Activated naive CD4-positive, alpha-beta T cell treated with Interleukin-2 at 50 U/mL for 16 hours (primary cell): ENCODE measurements at regions not wholly inside any gene's neighbourhood (a gene's known extent, or its start where the extent isn't known, plus 50 kb on each side); places are given as distances from the start of the nearest gene placed in this dataset.

Experiments
- DNase-seq: peaks from one replicate; pipeline ENCODE4 v3.0.0-alpha.2; 2020

DNA sequence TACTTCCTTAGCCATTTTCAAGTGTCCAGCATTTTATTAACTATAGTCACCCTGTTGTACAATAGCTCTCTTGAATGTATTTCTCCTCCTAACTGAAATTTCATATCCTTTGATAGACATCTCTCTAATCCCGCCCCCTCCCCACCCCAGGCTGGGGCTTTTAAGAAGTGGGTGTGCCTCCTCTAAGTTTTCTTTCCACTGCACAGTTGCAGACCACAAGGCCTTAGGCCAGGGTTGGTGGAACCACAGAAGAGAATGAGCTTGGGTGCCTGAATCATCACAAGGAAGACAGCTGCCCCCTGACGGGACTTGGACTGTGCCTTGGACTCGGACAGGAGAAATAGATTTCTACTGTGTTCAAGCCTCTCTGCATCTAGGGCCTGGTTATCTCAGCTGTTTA is 193.4 kb downstream of the HAUS1 start:
- no peak for DNase-seq

DNA sequence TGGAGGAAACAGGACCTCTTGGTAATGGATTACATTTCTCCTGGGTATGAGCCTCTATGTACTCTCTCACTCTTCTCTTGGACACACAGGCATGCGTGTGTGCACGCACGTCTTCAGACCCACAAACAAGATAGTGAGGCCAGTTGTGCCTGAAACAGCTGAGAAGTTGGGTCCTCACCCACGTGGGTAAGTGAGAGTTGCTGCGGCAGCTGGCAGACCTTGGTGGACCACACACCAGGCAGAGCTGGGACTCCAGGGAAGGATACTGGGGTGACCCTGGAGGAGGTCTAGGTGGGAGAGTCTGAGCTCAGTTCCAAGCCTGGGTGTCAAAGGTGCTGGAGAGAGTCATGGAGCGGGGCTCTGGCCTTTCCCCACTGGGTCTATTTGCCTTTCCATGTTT is 194.3 kb downstream of the HAUS1 start:
- DNase-seq = no peak

GRCh38 chr18:46299465-46300008 is 195.4 kb downstream of the HAUS1 start:
- DNase-seq = no peak

GRCh38 chr18:46301081-46301480 is 196.9 kb downstream of the HAUS1 start:
- no peak for DNase-seq

- no peak for DNase-seq
Measured at GRCh38 chr18:46301571-46301970, 197.4 kb downstream of the HAUS1 start.

DNA sequence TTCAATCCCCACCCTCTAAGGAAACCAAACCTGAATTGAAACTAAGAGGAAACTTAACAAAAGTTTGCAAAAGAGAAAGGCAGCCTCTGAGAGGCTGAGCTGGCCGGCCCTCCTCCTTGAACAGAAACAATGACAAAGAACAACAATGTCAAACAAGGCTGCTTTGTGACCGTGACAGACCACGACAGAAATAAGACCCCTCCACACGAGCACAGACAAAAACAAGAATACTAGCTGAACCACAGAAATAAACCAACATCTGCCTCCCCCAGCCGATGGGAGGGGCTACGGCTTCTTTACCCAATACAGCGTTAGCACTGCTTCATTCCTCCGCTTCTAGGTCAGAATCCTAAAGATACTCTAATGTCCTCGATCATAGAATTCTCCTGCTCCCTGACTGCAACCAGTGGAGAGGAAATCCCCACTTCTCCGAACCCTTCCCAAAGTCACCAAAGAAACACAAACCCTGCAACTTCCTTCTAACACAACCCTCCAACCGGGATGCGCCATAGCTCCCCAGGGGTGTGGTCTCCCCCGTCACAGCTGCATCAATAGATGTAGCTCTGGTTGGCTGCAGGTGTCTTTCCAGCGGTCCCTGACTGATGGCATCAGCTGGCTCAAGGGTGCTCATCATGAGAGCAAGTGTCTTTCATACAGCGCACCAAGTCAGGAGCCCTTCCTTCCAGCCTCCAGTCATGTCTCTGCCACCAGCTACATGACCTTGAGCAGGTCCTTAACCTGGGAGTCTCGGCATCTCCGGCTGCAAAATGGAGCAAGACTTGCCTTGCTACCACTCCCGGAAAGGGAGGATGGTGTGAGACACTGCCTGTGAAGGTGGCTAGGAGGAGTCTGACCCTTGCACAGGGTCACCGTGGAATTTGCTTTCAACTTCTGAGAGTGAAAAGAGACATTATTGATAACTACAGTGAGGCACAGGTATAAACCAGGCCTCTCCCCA is 198.6 kb downstream of the HAUS1 start:
- no peak for DNase-seq

GRCh38 chr18:46310258-46310657 is 206.1 kb downstream of the HAUS1 start:
- no peak for DNase-seq

GRCh38 chr18:46310675-46311345 is 206.6 kb downstream of the HAUS1 start:
- no peak for DNase-seq

DNA sequence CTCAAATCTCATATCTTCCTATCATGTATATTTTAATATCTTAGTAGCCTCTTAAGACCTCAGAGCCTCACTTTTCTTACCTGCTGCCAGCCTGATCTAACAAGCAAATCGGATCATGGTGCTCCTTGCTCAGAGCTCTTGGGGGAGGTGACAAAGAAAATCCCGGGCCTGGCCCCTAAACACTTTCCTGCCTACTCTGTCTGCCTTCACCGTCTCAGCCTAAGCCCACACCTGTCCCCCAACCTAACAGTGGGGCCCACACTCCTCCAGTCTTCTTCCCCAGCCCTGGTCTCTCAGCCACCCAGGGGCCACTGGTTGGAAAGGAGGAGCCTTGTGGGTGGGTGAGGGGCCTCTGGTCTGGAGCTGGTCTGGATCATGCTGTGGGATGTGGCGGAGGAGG is 207.3 kb downstream of the HAUS1 start:
- no peak for DNase-seq

DNA sequence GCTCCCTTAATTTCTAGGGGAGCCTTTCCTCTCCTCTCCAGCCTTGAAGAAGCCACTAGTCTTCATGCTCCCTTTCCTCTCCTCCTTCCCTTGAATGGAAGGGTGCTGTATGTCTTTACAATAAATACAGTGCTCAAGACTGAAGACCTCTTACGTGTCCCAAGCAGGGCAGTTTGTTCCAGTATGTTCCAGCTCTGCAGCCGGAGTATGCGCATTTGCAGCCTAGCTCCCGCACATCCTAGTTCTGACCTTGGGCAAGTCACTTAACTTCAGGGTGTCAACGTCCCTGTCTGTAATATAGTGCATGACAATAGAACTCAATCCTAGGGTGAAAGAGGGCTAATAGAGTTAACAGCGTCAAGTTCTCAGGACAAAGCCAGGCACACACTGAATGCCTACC is 208.0 kb downstream of the HAUS1 start:
- no peak for DNase-seq

DNA sequence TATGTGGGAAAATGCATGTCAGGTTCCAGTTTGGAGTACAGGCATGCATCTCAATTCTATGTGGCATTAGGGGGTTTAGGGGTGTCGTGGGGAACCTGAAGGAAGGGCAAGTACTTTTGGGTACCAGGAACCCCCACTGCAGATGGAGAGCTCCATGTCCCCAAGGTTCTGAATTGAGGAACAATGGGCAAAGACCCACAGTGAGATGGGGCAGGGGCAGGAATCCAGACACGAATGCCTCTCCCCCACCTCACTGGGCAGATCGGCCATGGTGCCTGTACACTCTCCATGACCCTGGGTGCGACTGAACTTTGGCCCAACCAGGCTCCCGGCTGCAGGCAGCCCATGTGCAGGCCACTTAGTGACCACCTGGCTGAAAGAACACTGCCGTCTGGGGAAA is 209.3 kb downstream of the HAUS1 start:
- no peak for DNase-seq

GRCh38 chr18:46314011-46314410 is 209.8 kb downstream of the HAUS1 start:
- DNase-seq = no peak

GRCh38 chr18:46315161-46315560 is 211.0 kb downstream of the HAUS1 start:
- no peak for DNase-seq

GRCh38 chr18:46318356-46318755 is 214.2 kb downstream of the HAUS1 start:
- DNase-seq = no peak

DNA sequence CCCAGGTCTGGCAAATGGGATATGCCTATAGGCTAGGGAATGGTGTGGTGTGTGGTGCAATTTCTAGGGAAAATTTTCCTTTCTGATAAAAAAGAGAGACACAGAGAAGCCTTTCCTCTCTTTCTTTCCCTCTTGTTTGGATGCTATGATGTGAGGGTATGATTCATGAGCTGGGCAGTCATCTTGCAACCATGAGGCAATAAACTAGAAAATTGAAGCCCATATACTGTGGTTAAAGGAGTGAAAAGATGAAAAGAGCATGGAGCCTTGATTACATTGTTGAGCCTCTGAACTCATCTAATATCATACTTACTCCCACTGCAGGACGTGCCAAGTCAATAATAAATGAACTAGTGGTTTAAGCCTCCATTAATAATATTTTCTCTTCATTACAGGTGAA is 215.6 kb downstream of the HAUS1 start:
- DNase-seq = no peak

DNA sequence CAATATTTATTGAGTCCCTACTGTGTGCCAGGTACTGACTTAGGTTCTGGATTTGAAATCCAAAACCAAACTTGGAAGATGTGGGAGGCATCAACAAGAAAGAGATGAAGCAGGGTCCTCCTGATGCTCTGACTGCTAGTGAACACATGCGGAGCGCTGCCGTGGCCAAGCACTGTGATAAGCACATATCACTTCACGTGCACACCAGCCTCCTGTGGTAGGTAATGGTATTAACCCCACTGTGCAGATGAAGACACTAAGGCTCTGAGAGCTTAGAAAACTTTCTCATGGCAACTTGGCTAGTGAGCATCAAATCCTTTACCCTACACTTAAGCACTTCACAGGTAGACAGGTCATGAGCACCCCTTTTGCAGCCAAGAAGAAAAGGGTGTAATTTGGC is 216.1 kb downstream of the HAUS1 start:
- DNase-seq = no peak

GRCh38 chr18:46320928-46321711 is 216.9 kb downstream of the HAUS1 start:
- DNase-seq = no peak

- no peak for DNase-seq
Measured at GRCh38 chr18:46321955-46322354, 217.8 kb downstream of the HAUS1 start.

- no peak for DNase-seq
Measured at GRCh38 chr18:46322411-46322891, 218.3 kb downstream of the HAUS1 start.

GRCh38 chr18:46322941-46323340 is 218.8 kb downstream of the HAUS1 start:
- DNase-seq = no peak

DNA sequence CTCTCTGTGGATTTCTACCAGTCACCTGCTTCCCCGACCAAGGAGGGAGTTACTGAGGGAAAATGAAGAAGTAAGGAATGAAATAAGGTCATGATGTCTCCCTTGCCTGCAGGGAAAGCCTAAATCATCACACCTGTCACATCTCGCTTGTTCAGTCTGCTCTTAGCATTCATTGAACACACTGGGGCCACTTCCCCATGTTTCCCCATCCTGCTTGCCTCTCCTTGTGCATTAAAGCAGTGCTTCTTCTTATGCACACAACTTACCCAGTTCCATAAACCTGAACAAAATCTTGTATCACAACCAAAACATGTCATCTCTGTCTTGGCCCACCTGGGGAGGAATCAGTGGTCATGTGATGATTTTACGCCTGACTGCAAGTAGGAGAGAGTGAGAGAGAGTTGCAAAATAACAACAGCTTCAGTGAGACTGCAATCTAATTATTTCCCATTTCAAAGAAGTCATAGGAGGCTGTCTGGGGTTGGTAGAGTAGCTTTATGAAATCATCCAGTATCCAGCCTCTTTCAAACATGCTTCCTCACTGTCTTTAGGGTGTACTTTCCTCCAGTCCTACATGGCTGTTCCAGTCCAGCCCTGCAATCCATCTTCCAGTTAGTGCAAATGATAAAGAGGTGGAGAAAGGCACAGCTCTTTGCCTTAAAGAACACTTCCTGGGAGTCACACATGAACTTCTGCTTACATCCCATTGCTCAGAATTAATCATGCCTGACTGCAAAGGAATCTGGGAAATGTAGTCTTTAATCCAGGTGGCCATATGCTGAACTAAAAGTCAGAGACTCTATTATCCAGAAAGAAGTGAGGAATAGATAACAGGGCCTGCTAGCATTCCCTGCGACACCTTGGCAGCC is 220.1 kb downstream of the HAUS1 start:
- DNase-seq = no peak

- DNase-seq = no peak
Measured at GRCh38 chr18:46325895-46326294, 221.7 kb downstream of the HAUS1 start.
